HG03520 (cell line): ENCODE measurements at regions not wholly inside any gene's neighbourhood (a gene's known extent, or its start where the extent isn't known, plus 50 kb on each side); places are given as distances from the start of the nearest gene placed in this dataset.

Experiments used
- ATAC-seq: cut with Tn5 transposase; IDR thresholded peaks from one replicate; pipeline ENCODE4 v1.9.1; 2021; ENCODE audit warnings: mild to moderate bottlenecking, moderate library complexity; ENCODE audit not compliant: unreplicated experiment

GRCh38 chr3:56874269-56874668 is 72.5 kb upstream of the ARHGEF3 start:
- ATAC-seq, result no peak

- ATAC-seq, result no peak
Observed at GRCh38 chr3:56870436-56870835, 68.7 kb upstream of the ARHGEF3 start.

- no peak for ATAC-seq
Observed at GRCh38 chr3:56869157-56869889, 67.6 kb upstream of the ARHGEF3 start.

- ATAC-seq, result no peak
Observed at GRCh38 chr3:56868706-56869105, 67.0 kb upstream of the ARHGEF3 start.

- no peak for ATAC-seq
Observed at GRCh38 chr3:56867671-56868070, 65.9 kb upstream of the ARHGEF3 start.

- ATAC-seq, result no peak
Observed at GRCh38 chr3:56864918-56865524, 63.3 kb upstream of the ARHGEF3 start.

- no peak for ATAC-seq
Observed at GRCh38 chr3:56864090-56864489, 62.3 kb upstream of the ARHGEF3 start.

- ATAC-seq, result no peak
Observed at GRCh38 chr3:56862352-56863062, 60.8 kb upstream of the ARHGEF3 start.

GRCh38 chr3:56861511-56861910 is 59.8 kb upstream of the ARHGEF3 start:
- ATAC-seq, result no peak

- ATAC-seq, result no peak
Observed at GRCh38 chr3:56860939-56861338, 59.2 kb upstream of the ARHGEF3 start.

- no peak for ATAC-seq
Observed at GRCh38 chr3:56860351-56860750, 58.6 kb upstream of the ARHGEF3 start.

- no peak for ATAC-seq
Observed at GRCh38 chr3:56858331-56858730, 56.6 kb upstream of the ARHGEF3 start.

- ATAC-seq, result no peak
Observed at GRCh38 chr3:56857178-56857577, 55.4 kb upstream of the ARHGEF3 start.

- ATAC-seq, result no peak
Observed at GRCh38 chr3:56856752-56857151, 55.0 kb upstream of the ARHGEF3 start.

GRCh38 chr3:56855856-56856512 is 54.2 kb upstream of the ARHGEF3 start:
- no peak for ATAC-seq

GRCh38 chr3:56854856-56855611 is 53.3 kb upstream of the ARHGEF3 start:
- no peak for ATAC-seq

GRCh38 chr3:56851966-56852884 is 50.5 kb upstream of the ARHGEF3 start:
- ATAC-seq, result no peak
